ENCODE measurements at regions not wholly inside any gene's neighbourhood (a gene's known extent, or its start where the extent isn't known, plus 50 kb on each side); places are given as distances from the start of the nearest gene placed in this dataset.

GRCh38 chr3:161631536-161631935, 134.9 kb downstream of the OTOL1 start:
- no peak for DNase-seq (ENCODE audit: low read depth, low spot score)
- no peaks in the 10 kb centered on the region for H3K9me3 ChIP-seq (ENCODE audit: control insufficient read depth in 1 of 2, insufficient read depth in 1 of 2, low read depth in 1 of 2, low read length in 2 of 2)
- no peaks in the 10 kb centered on the region for H3K9me2 ChIP-seq (ENCODE audit: insufficient read depth)
- H3K27me3 ChIP-seq (ENCODE audit: insufficient read depth, low read length), result no peaks in the 10 kb centered on the region
- no peak for ATAC-seq
- no peak overlapping the region for H2AFZ ChIP-seq (ENCODE audit: low read depth, low read length, poor library complexity, severe bottlenecking)
- no peak overlapping the region for H3K27ac ChIP-seq (ENCODE audit: low read depth, low read length)
- BruUV-seq (replicated peaks), result no TSS peak
- no peak overlapping the region for H3K9ac ChIP-seq (ENCODE audit: low read length)
- no peaks in the 10 kb centered on the region for H4K20me1 ChIP-seq (ENCODE audit: insufficient read depth)
- ChIA-PET RAD21 (ENCODE audit: low non-redundant PET in 1 of 2, low total read pairs in 2 of 2, uncharacterized antibody in 2 of 2, unreplicated experiment in 2 of 2) (no interaction called here), POLR2A (no interaction called here), CTCF (no interaction called here)
- no peak overlapping the region for H3K4me3 ChIP-seq (replicated peaks in 1 of 2; ENCODE audit: low read depth in 1 of 2, low read length in 2 of 2)
- TF ChIP-seq SIN3A (IDR thresholded peaks at IDR 0.05; ENCODE audit: low read depth), result no peak
- no peak for TF ChIP-seq REST (IDR thresholded peaks at IDR 0.05; ENCODE audit: low read depth)
- no peak for TF ChIP-seq TCF7L2 (IDR thresholded peaks at IDR 0.05; ENCODE audit: borderline replicate concordance, extremely low read depth, insufficient read depth, insufficient read length)
- no peak for TF ChIP-seq FOSL1 (IDR thresholded peaks at IDR 0.05; ENCODE audit: low read depth)
- no peak for TF ChIP-seq EGR1 (IDR thresholded peaks at IDR 0.05; ENCODE audit: low read depth)
- TF ChIP-seq CTCF (IDR thresholded peaks at IDR 0.05 in 2 of 3, conservative IDR thresholded peaks at IDR 0.05 in 1 of 3; ENCODE audit: borderline replicate concordance in 1 of 3, insufficient read depth in 1 of 3, low read depth in 2 of 3, low read length in 2 of 3), result no peak
- H3K36me3 ChIP-seq (ENCODE audit: control insufficient read depth in 1 of 2, insufficient read depth in 2 of 2, low read length in 2 of 2), result no peaks in the 10 kb centered on the region
- intact Hi-C loops (cut with micrococcal nuclease), result no loop called here
- no peaks in the 10 kb centered on the region for H3K4me1 ChIP-seq (ENCODE audit: control insufficient read depth in 1 of 2, insufficient read depth in 2 of 2, low read length in 2 of 2)
- no peak overlapping the region for H3K4me2 ChIP-seq (ENCODE audit: low read length)
- no peaks in the 10 kb centered on the region for H3K79me2 ChIP-seq (ENCODE audit: insufficient read depth, low read length)

All from HCT116 (cell line).